Esophagus muscularis mucosa (tissue), 4 donors: ENCODE measurements at regions not wholly inside any gene's neighbourhood (a gene's known extent, or its start where the extent isn't known, plus 50 kb on each side); places are given as distances from the start of the nearest gene placed in this dataset.

Source experiments
- DNase-seq: peaks from one replicate; pipeline ENCODE4 v3.0.0-alpha.2; 2017; ENCODE audit errors: extremely low spot score
- H3K27ac ChIP-seq, 4 donors: fragments of 200-600 bp; sonication (generic); replicated peaks in 1 of 4; 1 replicate in 3 of 4; 2 replicates in 1 of 4; pipeline ENCODE4 v1.5.1; 2016 to 2019; ENCODE audit warnings: mild to moderate bottlenecking in 1 of 4
- H3K27me3 ChIP-seq, 4 donors: fragments of 200-600 bp; sonication (generic); one replicate each; pipeline versions ENCODE4 v1.5.1 to v1.6.0; 2016 to 2019
- H3K36me3 ChIP-seq, 4 donors: fragments of 200-600 bp; sonication (generic); one replicate each; pipeline ENCODE4 v1.5.1; 2016 to 2019
- H3K4me1 ChIP-seq, 4 donors: fragments of 200-600 bp; sonication (generic); one replicate each; pipeline ENCODE4 v1.5.1; 2016 to 2019
- H3K4me3 ChIP-seq, 4 donors: fragments of 200-600 bp; sonication (generic); 1 replicate in 2 of 4; 2 replicates in 2 of 4; pipeline ENCODE4 v1.5.1; 2016 to 2019; ENCODE audit warnings: mild to moderate bottlenecking in 4 of 4, moderate library complexity in 1 of 4
- H3K9me3 ChIP-seq, 4 donors: fragments of 200-600 bp; sonication (generic); 1 replicate in 3 of 4; 2 replicates in 1 of 4; pipeline ENCODE4 v1.5.1; 2016 to 2019
- EP300 ChIP-seq: sonication (generic); formaldehyde crosslinking; IDR thresholded peaks from one replicate; pipeline ENCODE4 v1.6.1; 2017; ENCODE audit warnings: antibody characterized with exemption
- POLR2A ChIP-seq: fragments of 450-650 bp; IDR thresholded peaks from one replicate; pipeline ENCODE4 v1.6.1; 2017; ENCODE audit warnings: antibody characterized with exemption, moderate library complexity, mild to moderate bottlenecking, low read depth
- POLR2AphosphoS5 ChIP-seq, 2 donors: sonication (generic); formaldehyde crosslinking; IDR thresholded peaks; one replicate each; pipeline ENCODE4 v1.6.1; 2017; ENCODE audit warnings: antibody characterized with exemption in 2 of 2
- WGBS: methylation state at CpG from one replicate; pipeline ENCODE4 v1.1.5; 2018; 5-methylcytosine and 5-hydroxymethylcytosine counted together
- intact Hi-C: fragments of 100-400 bp; cut with DNase I; formaldehyde crosslinking; loops from one replicate; pipeline ENCODE4 v1.15.1; 2023
- TF ChIP-seq, protein P1 (sequence below), 3 experiments: fragments of 200-600 bp in 2 of 3; fragments of 450-650 bp in 1 of 3; sonication (generic) in 2 of 3; IDR thresholded peaks; one replicate each; pipeline ENCODE4 v1.5.1; 2017 to 2019; ENCODE audit warnings: antibody characterized with exemption in 3 of 3, mild to moderate bottlenecking in 2 of 3, moderate library complexity in 1 of 3

DNA sequence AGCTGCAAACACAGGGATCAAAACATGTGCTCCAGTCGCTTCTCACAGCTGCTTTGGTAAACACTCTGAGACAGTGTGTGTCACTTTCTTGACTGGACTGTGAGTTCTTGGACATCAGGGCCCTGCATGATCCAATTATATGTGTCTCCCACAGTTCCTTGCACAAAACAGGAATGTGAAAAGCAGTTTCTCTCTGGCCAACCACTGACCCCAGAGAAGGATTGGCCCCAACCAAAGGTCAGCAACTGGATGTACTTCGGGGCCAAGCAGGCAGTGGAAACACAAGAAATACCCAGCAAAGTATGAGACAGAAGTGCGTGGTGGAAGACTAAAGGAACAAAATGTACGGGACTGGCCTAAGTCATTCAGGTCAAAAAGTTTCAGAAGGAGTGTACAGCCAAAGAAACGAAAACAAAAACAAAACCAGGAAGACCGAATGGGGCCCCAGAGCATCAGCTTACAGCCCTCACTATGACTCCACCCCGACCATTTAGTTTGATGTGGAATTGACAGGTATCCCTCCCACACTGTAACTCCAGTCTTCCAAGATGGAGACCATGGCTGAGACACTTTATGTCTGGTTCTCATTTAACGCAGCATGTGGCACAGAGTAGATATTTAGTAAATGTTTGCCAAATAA lies 76.7 kb upstream of the LPP start:
- WGBS = 83% methylated on average over 7 of the region's 8 CpGs
- TF ChIP-seq EP300 (peak; percentile 18), POLR2A (no peak), POLR2AphosphoS5 (IDR thresholded peaks at IDR 0.05) (peak in 1 of 2 donors; percentile 53)

DNA sequence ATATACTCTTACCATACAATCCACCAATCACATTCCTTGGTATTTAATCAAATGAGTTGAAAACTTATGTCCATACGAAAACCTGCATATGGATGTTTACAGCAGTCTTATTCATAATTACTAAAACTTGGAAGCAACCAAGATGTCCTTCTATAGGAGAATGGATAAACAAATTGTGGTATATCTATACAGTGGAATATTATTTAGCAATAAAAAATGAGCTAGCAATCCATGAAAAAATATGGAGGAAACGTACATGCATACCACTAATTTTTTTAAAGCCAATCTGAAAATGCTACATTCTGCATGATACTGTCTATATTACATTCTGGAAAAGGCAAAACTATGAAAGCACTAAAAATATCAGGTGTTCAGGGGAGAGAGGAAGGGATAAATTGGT lies 73.9 kb upstream of the LPP start:
- H3K4me1 ChIP-seq = peaks cover 11 to 27% (median 14%) of the 10 kb centered on the region in 4 donors
- TF ChIP-seq POLR2AphosphoS5 (IDR thresholded peaks at IDR 0.05) (no peak), POLR2A (no peak), EP300 (no peak)
- TF ChIP-seq, protein P1, sequence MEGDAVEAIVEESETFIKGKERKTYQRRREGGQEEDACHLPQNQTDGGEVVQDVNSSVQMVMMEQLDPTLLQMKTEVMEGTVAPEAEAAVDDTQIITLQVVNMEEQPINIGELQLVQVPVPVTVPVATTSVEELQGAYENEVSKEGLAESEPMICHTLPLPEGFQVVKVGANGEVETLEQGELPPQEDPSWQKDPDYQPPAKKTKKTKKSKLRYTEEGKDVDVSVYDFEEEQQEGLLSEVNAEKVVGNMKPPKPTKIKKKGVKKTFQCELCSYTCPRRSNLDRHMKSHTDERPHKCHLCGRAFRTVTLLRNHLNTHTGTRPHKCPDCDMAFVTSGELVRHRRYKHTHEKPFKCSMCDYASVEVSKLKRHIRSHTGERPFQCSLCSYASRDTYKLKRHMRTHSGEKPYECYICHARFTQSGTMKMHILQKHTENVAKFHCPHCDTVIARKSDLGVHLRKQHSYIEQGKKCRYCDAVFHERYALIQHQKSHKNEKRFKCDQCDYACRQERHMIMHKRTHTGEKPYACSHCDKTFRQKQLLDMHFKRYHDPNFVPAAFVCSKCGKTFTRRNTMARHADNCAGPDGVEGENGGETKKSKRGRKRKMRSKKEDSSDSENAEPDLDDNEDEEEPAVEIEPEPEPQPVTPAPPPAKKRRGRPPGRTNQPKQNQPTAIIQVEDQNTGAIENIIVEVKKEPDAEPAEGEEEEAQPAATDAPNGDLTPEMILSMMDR (IDR thresholded peaks at IDR 0.05) = no peak

More for the DNA sequence above, 76.7 kb upstream of the LPP start:
- no peak for DNase-seq
- intact Hi-C loops = no loop called here
- Histone ChIP-seq H3K4me1 (peaks cover 11 to 21% (median 14%) of the 10 kb centered on the region in 4 donors), H3K36me3 (no peaks in the 10 kb centered on the region), H3K27ac (peak overlapping the region; percentile 51 to 68 (median 54)), H3K4me3 (no peak overlapping the region), H3K9me3 (no peaks in the 10 kb centered on the region), H3K27me3 (no peaks in the 10 kb centered on the region)

DNA sequence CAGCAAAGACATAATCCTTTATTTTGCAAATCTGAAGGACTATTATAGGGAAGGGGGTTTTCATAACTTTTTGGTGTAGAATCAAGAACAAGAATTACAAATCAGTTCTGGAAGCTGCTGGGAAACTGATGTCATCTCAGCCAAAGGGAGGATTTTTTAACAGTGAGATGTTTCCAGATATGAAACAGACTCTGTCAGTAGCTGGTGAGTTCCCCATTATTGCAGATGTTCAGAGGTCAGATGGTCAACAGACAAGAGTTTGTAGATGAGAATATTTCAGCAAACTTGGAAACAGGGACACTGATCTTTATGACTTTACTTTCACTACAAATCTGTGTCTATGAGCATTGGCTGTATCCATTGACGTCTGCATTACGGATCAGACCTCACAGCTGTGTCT lies 71.9 kb upstream of the LPP start:
- DNase-seq = no peak
- TF ChIP-seq EP300 (no peak), POLR2AphosphoS5 (IDR thresholded peaks at IDR 0.05) (peak in 1 of 2 donors; percentile 38), POLR2A (no peak)
- TF ChIP-seq, protein P1 (IDR thresholded peaks at IDR 0.05) = no peak
- WGBS = 33% methylated on average over 2 of the region's 2 CpGs
- Histone ChIP-seq H3K4me3 (no peak overlapping the region), H3K9me3 (no peaks in the 10 kb centered on the region), H3K36me3 (no peaks in the 10 kb centered on the region), H3K4me1 (peaks cover 0 to 12% (median 0%) of the 10 kb centered on the region in 4 donors), H3K27me3 (no peaks in the 10 kb centered on the region), H3K27ac (peak overlapping the region; percentile 15 to 47 (median 36))
- intact Hi-C loops = no loop called here

More for the DNA sequence above, 73.9 kb upstream of the LPP start:
- H3K27me3 ChIP-seq = no peaks in the 10 kb centered on the region
- H3K9me3 ChIP-seq = no peaks in the 10 kb centered on the region
- no peak overlapping the region for H3K4me3 ChIP-seq
- 95% methylated on average over 2 of the region's 2 CpGs for WGBS
- H3K27ac ChIP-seq = no peak overlapping the region
- no peak for DNase-seq
- intact Hi-C loops = no loop called here
- H3K36me3 ChIP-seq = no peaks in the 10 kb centered on the region

DNA sequence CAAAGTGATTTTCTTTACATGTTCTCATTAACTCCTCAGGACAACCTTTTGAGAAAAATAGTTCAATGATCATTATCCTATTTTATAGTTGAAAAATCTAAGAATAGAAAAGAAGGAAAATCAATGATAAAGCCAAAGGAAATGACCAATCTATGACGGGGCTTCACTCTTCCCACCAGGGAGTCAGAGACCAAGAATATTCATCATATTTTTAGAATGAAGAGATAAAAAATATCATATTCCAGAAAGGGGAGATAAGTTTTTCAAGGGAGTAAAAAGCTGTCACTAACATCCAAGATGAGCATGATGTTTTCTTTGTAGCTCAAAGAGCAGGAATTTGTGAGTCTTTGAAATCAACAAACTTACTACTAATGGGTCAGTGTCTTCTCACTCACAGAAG lies 71.5 kb upstream of the LPP start:
- no peaks in the 10 kb centered on the region for H3K9me3 ChIP-seq
- peak overlapping the region in 1 of 4 donors; percentile 15 for H3K27ac ChIP-seq
- no peaks in the 10 kb centered on the region for H3K27me3 ChIP-seq
- no peak for DNase-seq
- TF ChIP-seq POLR2AphosphoS5 (IDR thresholded peaks at IDR 0.05) (no peak), POLR2A (no peak), EP300 (no peak)
- TF ChIP-seq, protein P1 (IDR thresholded peaks at IDR 0.05) = no peak
- peaks cover 0 to 8% (median 0%) of the 10 kb centered on the region in 4 donors for H3K4me1 ChIP-seq
- H3K4me3 ChIP-seq = no peak overlapping the region
- intact Hi-C loops = no loop called here
- WGBS = 71% methylated on average over 1 of the region's 1 CpG
- no peaks in the 10 kb centered on the region for H3K36me3 ChIP-seq

DNA sequence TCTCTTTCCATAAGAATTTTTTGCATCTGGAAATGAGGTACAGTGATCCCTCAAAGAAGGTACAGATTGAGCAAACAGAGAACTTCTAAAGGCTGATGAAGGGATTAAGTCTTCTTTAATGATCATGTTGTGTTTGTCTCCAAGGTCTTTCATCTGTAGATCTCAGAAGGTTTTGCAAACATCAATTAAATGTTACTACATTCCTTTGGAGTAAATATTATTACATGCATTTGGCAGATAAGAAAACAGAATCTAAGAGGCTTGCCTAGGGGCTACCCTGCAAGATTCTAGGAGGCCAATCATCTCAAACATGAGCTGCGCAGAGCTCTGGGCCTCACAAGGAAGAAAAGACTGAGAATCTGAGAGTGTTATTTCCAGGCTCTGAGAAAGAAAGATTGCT lies 70.9 kb upstream of the LPP start:
- DNase-seq = no peak
- H3K27me3 ChIP-seq = no peaks in the 10 kb centered on the region
- no peaks in the 10 kb centered on the region for H3K9me3 ChIP-seq
- 96% methylated on average over 1 of the region's 1 CpG for WGBS
- H3K27ac ChIP-seq = no peak overlapping the region
- TF ChIP-seq EP300 (no peak), POLR2AphosphoS5 (IDR thresholded peaks at IDR 0.05) (no peak), POLR2A (no peak)
- TF ChIP-seq, protein P1 (IDR thresholded peaks at IDR 0.05) = no peak
- peaks cover 0 to 7% (median 0%) of the 10 kb centered on the region in 4 donors for H3K4me1 ChIP-seq
- H3K4me3 ChIP-seq = no peak overlapping the region
- H3K36me3 ChIP-seq = no peaks in the 10 kb centered on the region
- intact Hi-C loops = no loop called here
